ENCODE measurements at regions not wholly inside any gene's neighbourhood (a gene's known extent, or its start where the extent isn't known, plus 50 kb on each side); places are given as distances from the start of the nearest gene placed in this dataset.

DNA sequence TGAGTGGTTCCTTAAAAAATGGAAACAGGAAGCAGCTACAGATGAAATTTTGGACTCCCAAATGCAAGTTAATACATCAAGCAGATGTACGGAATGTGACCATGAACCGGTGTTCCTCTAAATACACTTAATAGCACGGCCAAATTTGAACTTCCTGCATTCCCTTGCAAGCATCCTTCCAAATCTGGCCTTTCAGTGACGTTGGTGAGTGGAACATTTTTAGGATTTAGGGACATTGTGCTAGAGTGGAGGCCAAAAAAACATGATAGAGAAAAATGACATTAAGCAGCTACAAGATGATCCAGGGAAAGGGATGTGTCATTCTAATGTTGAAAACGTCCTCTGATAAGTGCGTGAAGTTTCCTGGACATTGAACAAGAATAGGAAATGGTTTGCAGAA lies 62.1 kb downstream of the CTAGE1 start:
- no peaks in the 10 kb centered on the region for H3K27me3 ChIP-seq
- H3K36me3 ChIP-seq: no peaks in the 10 kb centered on the region
- H3K9me3 ChIP-seq: no peaks in the 10 kb centered on the region
- in situ Hi-C loops (cut with MboI; ENCODE audit: low pct_ligation_motif_present in 1 of 4, low pct_unique_long_range_greater_than_20kb in 1 of 4, low sequenced_read_pairs in 3 of 4) (loop anchor here in 2 of 4 donors (10.0 to 25.0 kb wide), 3 partner anchors 199 to 443 kb away; no protein-coding TSS in a partner anchor), intact Hi-C loops (cut with DNase I; ENCODE audit: low total_unique reads) (no loop called here)
- no peak overlapping the region for H3K4me3 ChIP-seq
- DNase-seq: no peak
- WGBS, 2 donors (ENCODE audit: low coverage in 1 of 2): 58 to 70% methylated on average over 6 of the region's 6 CpGs
- TF ChIP-seq, protein P1, sequence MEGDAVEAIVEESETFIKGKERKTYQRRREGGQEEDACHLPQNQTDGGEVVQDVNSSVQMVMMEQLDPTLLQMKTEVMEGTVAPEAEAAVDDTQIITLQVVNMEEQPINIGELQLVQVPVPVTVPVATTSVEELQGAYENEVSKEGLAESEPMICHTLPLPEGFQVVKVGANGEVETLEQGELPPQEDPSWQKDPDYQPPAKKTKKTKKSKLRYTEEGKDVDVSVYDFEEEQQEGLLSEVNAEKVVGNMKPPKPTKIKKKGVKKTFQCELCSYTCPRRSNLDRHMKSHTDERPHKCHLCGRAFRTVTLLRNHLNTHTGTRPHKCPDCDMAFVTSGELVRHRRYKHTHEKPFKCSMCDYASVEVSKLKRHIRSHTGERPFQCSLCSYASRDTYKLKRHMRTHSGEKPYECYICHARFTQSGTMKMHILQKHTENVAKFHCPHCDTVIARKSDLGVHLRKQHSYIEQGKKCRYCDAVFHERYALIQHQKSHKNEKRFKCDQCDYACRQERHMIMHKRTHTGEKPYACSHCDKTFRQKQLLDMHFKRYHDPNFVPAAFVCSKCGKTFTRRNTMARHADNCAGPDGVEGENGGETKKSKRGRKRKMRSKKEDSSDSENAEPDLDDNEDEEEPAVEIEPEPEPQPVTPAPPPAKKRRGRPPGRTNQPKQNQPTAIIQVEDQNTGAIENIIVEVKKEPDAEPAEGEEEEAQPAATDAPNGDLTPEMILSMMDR (IDR thresholded peaks at IDR 0.05): no peak
- H3K27ac ChIP-seq: no peak overlapping the region
- H3K4me1 ChIP-seq: no peaks in the 10 kb centered on the region

DNA sequence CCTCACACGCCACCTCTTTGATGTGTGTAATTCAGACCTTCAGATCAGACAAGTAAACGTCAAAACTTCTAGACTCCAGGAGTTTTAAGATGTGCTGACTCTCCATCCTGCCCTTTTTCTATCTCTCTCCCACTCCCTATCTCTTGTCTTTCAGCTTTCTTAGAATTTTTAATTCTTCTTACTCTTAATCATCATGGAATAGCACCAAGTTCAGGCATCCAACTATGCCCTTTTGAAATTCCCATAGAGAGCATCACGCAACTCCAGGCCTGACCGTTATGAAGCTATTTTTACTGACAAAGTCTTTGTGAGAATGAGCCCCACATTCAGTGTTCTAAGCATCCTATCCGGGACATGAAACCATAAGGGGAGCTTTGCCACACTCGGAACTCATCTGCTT lies 62.6 kb downstream of the CTAGE1 start:
- in situ Hi-C loops (cut with MboI; ENCODE audit: low pct_ligation_motif_present in 1 of 4, low pct_unique_long_range_greater_than_20kb in 1 of 4, low sequenced_read_pairs in 3 of 4) (loop anchor here in 2 of 4 donors (10.0 to 25.0 kb wide), 3 partner anchors 200 to 443 kb away; no protein-coding TSS in a partner anchor), intact Hi-C loops (cut with DNase I; ENCODE audit: low total_unique reads) (no loop called here)
- Histone ChIP-seq H3K27me3 (no peaks in the 10 kb centered on the region), H3K27ac (no peak overlapping the region), H3K9me3 (no peaks in the 10 kb centered on the region), H3K36me3 (no peaks in the 10 kb centered on the region), H3K4me1 (no peaks in the 10 kb centered on the region), H3K4me3 (no peak overlapping the region)
- WGBS, 2 donors (ENCODE audit: low coverage in 1 of 2): 91 to 92% methylated on average over 5 to 6 of the region's 6 CpGs
- DNase-seq: no peak
- TF ChIP-seq, protein P1 (IDR thresholded peaks at IDR 0.05): no peak
- TF ChIP-seq POLR2AphosphoS5 (IDR thresholded peaks at IDR 0.05) (no peak), EP300 (IDR thresholded peaks at IDR 0.05; ENCODE audit: low read depth) (no peak), POLR2A (IDR thresholded peaks at IDR 0.05) (no peak)

DNA sequence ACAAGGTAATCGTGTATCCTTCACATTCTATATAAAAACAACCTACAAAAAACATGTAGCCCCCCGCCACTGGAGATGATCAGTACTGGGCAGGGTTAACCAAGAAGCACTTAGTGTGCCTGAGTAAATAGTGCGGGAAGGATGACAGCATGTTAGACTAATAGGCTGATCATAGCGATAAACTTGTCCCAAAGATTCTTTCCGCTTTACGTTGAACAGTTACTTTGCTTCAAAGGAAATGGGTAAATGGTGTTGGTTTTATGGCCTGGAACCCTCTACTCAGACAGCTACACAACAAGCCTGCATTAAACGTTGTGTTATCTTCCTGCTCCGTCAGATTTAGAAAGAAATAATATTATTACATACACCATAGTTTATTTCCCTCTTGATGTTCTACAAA lies 67.7 kb downstream of the CTAGE1 start:
- intact Hi-C loops (cut with DNase I; ENCODE audit: low total_unique reads): no loop called here
- in situ Hi-C loops (cut with MboI; ENCODE audit: low pct_ligation_motif_present in 1 of 4, low pct_unique_long_range_greater_than_20kb in 1 of 4, low sequenced_read_pairs in 3 of 4): loop anchor here in 2 of 4 donors (10.0 to 25.0 kb wide), 3 partner anchors 205 to 438 kb away; no protein-coding TSS in a partner anchor
- Histone ChIP-seq H3K9me3 (no peaks in the 10 kb centered on the region), H3K27ac (no peak overlapping the region), H3K4me1 (peaks cover 11 to 41% (median 26%) of the 10 kb centered on the region in 4 donors), H3K27me3 (peaks cover 20% of the 10 kb centered on the region), H3K36me3 (no peaks in the 10 kb centered on the region), H3K4me3 (no peak overlapping the region)
- WGBS, 2 donors (ENCODE audit: low coverage in 1 of 2): 53 to 81% methylated on average over 3 to 8 of the region's 8 CpGs
- TF ChIP-seq EP300 (IDR thresholded peaks at IDR 0.05; ENCODE audit: low read depth): no peak
- TF ChIP-seq POLR2AphosphoS5 (IDR thresholded peaks at IDR 0.05): no peak
- TF ChIP-seq POLR2A (IDR thresholded peaks at IDR 0.05): no peak
- TF ChIP-seq, protein P1 (IDR thresholded peaks at IDR 0.05): no peak
- no peak for DNase-seq

DNA sequence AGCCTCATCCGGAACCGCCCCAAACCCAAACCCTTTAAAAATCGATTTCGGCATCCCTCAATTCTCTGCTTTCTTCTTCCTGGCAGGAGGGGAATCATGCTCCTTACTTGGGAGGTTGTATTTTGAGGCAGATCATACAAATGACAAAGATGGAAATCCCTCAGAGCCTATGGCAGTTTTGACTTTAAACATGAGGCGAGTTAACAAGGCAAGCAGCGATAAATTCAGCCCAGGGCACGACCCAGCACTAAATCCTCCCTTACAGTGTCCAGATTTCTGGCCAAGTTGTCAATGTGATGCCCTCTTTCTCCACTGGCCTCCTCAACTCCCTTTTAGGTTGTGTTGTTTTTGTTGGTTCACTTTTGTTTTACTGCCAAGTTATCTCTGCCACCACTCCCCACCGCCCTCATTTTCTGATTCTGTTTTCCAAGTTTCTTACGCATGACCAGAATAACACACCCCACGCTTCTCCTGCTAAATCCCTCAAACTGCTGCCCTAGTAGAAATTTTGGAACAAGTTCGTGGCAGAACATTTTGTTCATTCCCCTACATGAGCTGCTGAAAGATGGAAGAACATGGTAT lies 68.3 kb downstream of the CTAGE1 start:
- no peaks in the 10 kb centered on the region for H3K9me3 ChIP-seq
- TF ChIP-seq EP300 (IDR thresholded peaks at IDR 0.05; ENCODE audit: low read depth): no peak
- TF ChIP-seq, protein P1 (IDR thresholded peaks at IDR 0.05): no peak
- in situ Hi-C loops (cut with MboI; ENCODE audit: low pct_ligation_motif_present in 1 of 4, low pct_unique_long_range_greater_than_20kb in 1 of 4, low sequenced_read_pairs in 3 of 4): no loop called here
- intact Hi-C loops (cut with DNase I; ENCODE audit: low total_unique reads): no loop called here
- H3K4me3 ChIP-seq: peak overlapping the region in 3 of 4 donors; percentile 28 to 59 (median 43)
- DNase-seq: no peak
- peak overlapping the region; percentile 61 to 89 (median 84) for H3K27ac ChIP-seq
- H3K36me3 ChIP-seq: no peaks in the 10 kb centered on the region
- WGBS, 2 donors (ENCODE audit: low coverage in 1 of 2): 49 to 61% methylated on average over 8 to 11 of the region's 11 CpGs
- H3K4me1 ChIP-seq: peaks cover 13 to 43% (median 27%) of the 10 kb centered on the region in 4 donors
- H3K27me3 ChIP-seq: peaks cover 20% of the 10 kb centered on the region

All from transverse colon (tissue), 4 donors.